Spleen (tissue), 11 donors: ENCODE measurements at regions not wholly inside any gene's neighbourhood (a gene's known extent, or its start where the extent isn't known, plus 50 kb on each side); places are given as distances from the start of the nearest gene placed in this dataset.

Experiments
- DNase-seq: peaks from one replicate; pipeline ENCODE4 v3.0.0-alpha.2; 2020
- H3K27ac ChIP-seq, 8 donors: fragments of 200-600 bp; sonication (generic) in 7 of 8; 1 replicate in 4 of 8; 2 replicates in 4 of 8; pipeline versions ENCODE4 v1.5.0 to v1.8.0; 2016 to 2021; ENCODE audit warnings: inconsistent platforms in 4 of 8, mild to moderate bottlenecking in 4 of 8, moderate library complexity in 1 of 8
- H3K27me3 ChIP-seq, 7 donors: fragments of 200-600 bp; sonication (generic) in 6 of 7; replicated peaks in 1 of 7; 1 replicate in 4 of 7; 2 replicates in 3 of 7; pipeline versions ENCODE4 v1.5.0 to v1.8.0; 2016 to 2021; ENCODE audit warnings: inconsistent platforms in 3 of 7, mild to moderate bottlenecking in 1 of 7
- H3K36me3 ChIP-seq, 6 donors: fragments of 200-600 bp; sonication (generic) in 5 of 6; 1 replicate in 4 of 6; 2 replicates in 2 of 6; pipeline versions ENCODE4 v1.5.0 to v1.8.0; 2016 to 2021; ENCODE audit warnings: inconsistent platforms in 2 of 6
- H3K4me1 ChIP-seq, 6 donors: fragments of 200-600 bp; sonication (generic) in 5 of 6; 1 replicate in 3 of 6; 2 replicates in 3 of 6; pipeline versions ENCODE4 v1.5.0 to v1.8.0; 2016 to 2021; ENCODE audit warnings: inconsistent platforms in 3 of 6
- H3K4me3 ChIP-seq, 8 donors: fragments of 200-600 bp; sonication (generic) in 7 of 8; 1 replicate in 4 of 8; 2 replicates in 4 of 8; pipeline versions ENCODE4 v1.5.0 to v1.8.0; 2016 to 2021; ENCODE audit warnings: inconsistent platforms in 4 of 8, mild to moderate bottlenecking in 4 of 8, moderate library complexity in 2 of 8
- H3K9me3 ChIP-seq, 8 donors: fragments of 200-600 bp; sonication (generic) in 7 of 8; 1 replicate in 4 of 8; 2 replicates in 4 of 8; pipeline versions ENCODE4 v1.5.0 to v1.8.0; 2016 to 2021; ENCODE audit warnings: inconsistent platforms in 4 of 8
- POLR2A ChIP-seq, 3 donors: fragments of 450-650 bp; IDR thresholded peaks; one replicate each; pipeline ENCODE4 v1.5.1; 2017; ENCODE audit warnings: antibody characterized with exemption in 3 of 3, mild to moderate bottlenecking in 1 of 3
- POLR2AphosphoS5 ChIP-seq, 3 donors: sonication (generic); formaldehyde crosslinking; IDR thresholded peaks; one replicate each; pipeline ENCODE4 v1.5.1; 2017; ENCODE audit warnings: antibody characterized with exemption in 3 of 3
- WGBS, 5 donors: extraction: QIAGEN DNeasy Blood & Tissue Kit in 3 of 5; methylation state at CpG; one replicate each; pipeline versions ENCODE4 v1.1.5 to v1.1.7; 2013 to 2018; 5-methylcytosine and 5-hydroxymethylcytosine counted together
- intact Hi-C: fragments of 100-400 bp; cut with DNase I; formaldehyde crosslinking; loops from one replicate; pipeline ENCODE4 v1.15.0; 2023; ENCODE audit warnings: low total_unique reads
- TF ChIP-seq, protein P1 (sequence below), 11 experiments: fragments of 200-600 bp in 7 of 11; fragments of 450-650 bp in 4 of 11; sonication (generic) in 4 of 11; IDR thresholded peaks in 8 of 11; conservative IDR thresholded peaks in 3 of 11; 1 replicate in 7 of 11; 2 replicates in 4 of 11; pipeline versions ENCODE4 v1.4.0 to v1.8.0; 2016 to 2021; ENCODE audit warnings: antibody characterized with exemption in 11 of 11, inconsistent platforms in 4 of 11, mild to moderate bottlenecking in 1 of 11
- donor health status: healthy with polysubstance abuse.
- donor health status: DM: no; HTN: no; CAD: no; lungs with moderate emphysema.
- donor health status: DM: no; HTN: no; CAD: no.
- donor health status: Bipolar disorder and iron deficiency.
- donor health status: healthy.
- donor health status: DM: no; HTN: no; CAD: no.
- donor health status: DM: yes; HTN: yes; CAD: no.

DNA sequence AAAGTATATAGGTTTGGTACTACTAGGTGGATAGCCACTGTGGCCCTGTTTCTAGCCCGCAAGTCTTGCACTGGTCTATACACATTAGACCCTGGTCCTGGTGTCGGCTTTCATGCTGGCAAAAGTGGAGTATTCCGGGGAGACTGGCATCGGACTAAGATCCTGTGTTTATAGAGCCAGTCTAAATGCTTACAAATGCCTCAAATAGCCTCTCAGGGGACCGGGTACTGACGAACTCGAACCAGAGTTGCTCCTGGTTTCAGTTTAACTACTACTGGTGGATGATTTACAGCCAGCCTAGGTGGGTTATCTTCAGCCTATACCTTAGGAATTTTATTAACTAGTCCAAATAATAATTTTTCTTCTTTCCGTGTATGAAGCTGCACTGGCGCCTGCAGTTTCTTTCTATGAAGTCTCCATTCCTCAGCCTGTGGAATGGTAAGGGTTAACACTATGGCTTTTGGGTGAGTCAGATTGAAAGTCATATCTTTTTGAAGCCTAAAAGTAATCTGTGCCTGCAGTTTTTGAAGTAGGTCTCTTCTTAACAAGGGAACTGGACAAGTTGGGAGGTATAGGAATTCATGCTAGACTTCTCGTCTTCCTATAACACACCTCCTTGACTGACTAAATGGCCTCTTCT, 51.3 kb downstream of the OR10H4 start:
- Histone ChIP-seq H3K36me3 (no peaks in the 10 kb centered on the region), H3K4me1 (peaks cover 4 to 28% (median 17%) of the 10 kb centered on the region in 6 donors), H3K27me3 (no peaks in the 10 kb centered on the region), H3K4me3 (no peak overlapping the region), H3K9me3 (peaks cover 0 to 10% (median 5%) of the 10 kb centered on the region in 8 donors), H3K27ac (no peak overlapping the region)
- 79 to 86% (median 82%) methylated on average over 10 of the region's 10 CpGs for WGBS, 5 donors
- TF ChIP-seq POLR2AphosphoS5 (IDR thresholded peaks at IDR 0.05) (no peak), POLR2A (IDR thresholded peaks at IDR 0.05) (no peak)
- TF ChIP-seq, protein P1, sequence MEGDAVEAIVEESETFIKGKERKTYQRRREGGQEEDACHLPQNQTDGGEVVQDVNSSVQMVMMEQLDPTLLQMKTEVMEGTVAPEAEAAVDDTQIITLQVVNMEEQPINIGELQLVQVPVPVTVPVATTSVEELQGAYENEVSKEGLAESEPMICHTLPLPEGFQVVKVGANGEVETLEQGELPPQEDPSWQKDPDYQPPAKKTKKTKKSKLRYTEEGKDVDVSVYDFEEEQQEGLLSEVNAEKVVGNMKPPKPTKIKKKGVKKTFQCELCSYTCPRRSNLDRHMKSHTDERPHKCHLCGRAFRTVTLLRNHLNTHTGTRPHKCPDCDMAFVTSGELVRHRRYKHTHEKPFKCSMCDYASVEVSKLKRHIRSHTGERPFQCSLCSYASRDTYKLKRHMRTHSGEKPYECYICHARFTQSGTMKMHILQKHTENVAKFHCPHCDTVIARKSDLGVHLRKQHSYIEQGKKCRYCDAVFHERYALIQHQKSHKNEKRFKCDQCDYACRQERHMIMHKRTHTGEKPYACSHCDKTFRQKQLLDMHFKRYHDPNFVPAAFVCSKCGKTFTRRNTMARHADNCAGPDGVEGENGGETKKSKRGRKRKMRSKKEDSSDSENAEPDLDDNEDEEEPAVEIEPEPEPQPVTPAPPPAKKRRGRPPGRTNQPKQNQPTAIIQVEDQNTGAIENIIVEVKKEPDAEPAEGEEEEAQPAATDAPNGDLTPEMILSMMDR (IDR thresholded peaks at IDR 0.05 in 8 of 11, conservative IDR thresholded peaks at IDR 0.05 in 3 of 11), result no peak
- DNase-seq, result no peak
- intact Hi-C loops, result no loop called here

DNA sequence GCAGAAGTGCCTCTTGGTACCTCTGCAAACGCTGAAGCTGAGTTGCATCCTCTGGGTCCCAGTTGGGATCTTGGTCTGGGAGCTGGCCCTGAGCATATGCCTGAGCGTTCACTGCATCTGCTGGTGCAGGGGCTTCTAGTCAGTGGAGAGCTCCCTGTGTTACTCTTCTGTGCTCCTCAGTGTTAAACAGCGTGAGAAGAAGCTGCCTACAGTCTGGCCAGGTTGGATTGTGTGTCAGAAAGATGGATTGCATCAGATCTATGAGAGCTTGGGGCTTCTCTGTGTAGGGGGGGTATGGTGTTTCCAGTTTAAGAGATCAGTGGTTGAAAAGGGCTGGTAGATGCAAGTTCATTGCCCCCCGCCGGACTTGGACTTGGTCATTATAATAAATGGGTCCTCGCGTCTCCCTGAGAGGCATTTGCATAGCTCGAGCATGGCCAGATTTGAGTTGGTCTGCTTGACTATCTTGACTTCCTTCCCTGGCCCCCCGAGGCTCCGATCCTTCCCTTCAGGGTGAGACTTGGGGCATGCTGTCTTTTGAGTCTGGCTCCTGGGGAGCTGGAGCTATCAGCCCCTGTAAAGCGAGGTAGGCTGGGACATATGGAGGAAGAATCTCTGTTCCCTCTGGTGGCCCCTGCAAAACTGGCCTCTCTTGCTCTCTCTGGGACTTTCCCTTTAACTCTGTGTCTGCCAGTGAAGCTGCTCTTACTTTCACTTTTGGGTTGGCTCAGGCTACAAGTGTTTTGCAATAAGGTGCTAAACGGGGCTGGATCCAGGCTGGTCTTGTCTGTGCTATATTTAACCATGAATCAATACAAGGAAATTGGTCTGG, 52.9 kb downstream of the OR10H4 start:
- H3K4me1 ChIP-seq, result peaks cover 4 to 28% (median 17%) of the 10 kb centered on the region in 6 donors
- H3K27ac ChIP-seq, result peak overlapping the region in 6 of 8 donors; percentile 9 to 63 (median 57)
- H3K4me3 ChIP-seq, result peak overlapping the region in 6 of 8 donors; percentile 10 to 58 (median 20)
- no peak for DNase-seq
- 25 to 31% (median 28%) methylated on average over 11 to 12 of the region's 12 CpGs for WGBS, 5 donors
- TF ChIP-seq, protein P1 (IDR thresholded peaks at IDR 0.05 in 8 of 11, conservative IDR thresholded peaks at IDR 0.05 in 3 of 11), result no peak
- TF ChIP-seq POLR2A (IDR thresholded peaks at IDR 0.05) (no peak), POLR2AphosphoS5 (IDR thresholded peaks at IDR 0.05) (no peak)
- no peaks in the 10 kb centered on the region for H3K9me3 ChIP-seq
- intact Hi-C loops, result no loop called here
- no peaks in the 10 kb centered on the region for H3K36me3 ChIP-seq
- H3K27me3 ChIP-seq, result no peaks in the 10 kb centered on the region

DNA sequence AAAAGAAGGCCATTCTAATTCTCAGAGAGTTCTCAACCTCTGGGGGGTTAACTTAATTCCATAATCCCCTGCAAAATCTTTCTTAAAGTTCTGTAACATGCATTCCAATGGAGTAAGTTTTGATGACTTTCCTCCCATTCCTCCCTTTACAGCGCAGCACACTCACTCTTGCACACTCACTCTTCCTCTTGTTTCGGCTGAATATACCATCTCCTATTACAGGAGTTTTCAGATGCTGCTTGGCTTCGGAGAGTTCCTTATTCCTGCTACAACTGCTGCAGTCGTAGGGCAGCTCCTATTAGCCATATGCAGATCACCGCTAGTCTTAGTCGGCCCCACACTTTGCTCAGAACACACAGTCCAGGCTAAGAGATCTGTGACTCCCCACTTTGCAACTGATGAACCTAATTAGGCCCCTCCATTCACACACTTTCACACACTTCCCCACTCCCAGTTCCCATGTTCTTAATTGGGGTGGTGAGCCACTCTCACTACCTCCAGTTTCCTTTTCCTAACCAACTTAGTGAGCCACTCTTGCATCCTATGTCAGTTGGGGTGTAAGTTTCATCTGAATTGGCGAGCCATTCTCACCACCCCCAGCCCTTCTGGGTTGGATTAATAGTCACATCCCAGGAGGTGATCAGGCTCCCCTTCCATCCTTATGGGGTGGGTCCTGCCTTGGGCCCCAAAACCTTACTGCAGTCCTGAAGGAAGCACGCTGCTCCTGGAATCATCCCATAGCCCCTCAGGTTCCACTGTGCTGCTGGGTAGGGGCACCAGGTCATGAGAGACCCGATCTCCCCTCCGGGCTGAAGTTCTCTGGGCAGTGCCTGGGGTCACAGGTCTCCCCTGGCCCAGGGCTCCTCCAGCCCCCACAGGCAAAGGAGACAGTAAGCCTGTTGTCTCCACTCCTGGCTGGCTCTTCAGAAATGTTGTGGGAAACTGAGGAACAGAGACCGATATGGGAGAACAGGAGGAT, 53.9 kb downstream of the OR10H4 start:
- peak overlapping the region in 5 of 8 donors; percentile 19 to 58 (median 21) for H3K4me3 ChIP-seq
- intact Hi-C loops, result no loop called here
- WGBS, 5 donors, result 65 to 75% (median 68%) methylated on average over 9 to 11 of the region's 11 CpGs
- no peaks in the 10 kb centered on the region for H3K27me3 ChIP-seq
- no peaks in the 10 kb centered on the region for H3K36me3 ChIP-seq
- H3K9me3 ChIP-seq, result no peaks in the 10 kb centered on the region
- DNase-seq, result no peak
- TF ChIP-seq POLR2A (IDR thresholded peaks at IDR 0.05) (no peak), POLR2AphosphoS5 (IDR thresholded peaks at IDR 0.05) (no peak)
- TF ChIP-seq, protein P1 (IDR thresholded peaks at IDR 0.05 in 8 of 11, conservative IDR thresholded peaks at IDR 0.05 in 3 of 11), result no peak
- H3K4me1 ChIP-seq, result peaks cover 4 to 28% (median 17%) of the 10 kb centered on the region in 6 donors
- peak overlapping the region in 6 of 8 donors; percentile 9 to 63 (median 57) for H3K27ac ChIP-seq
